ENCODE measurements at regions not wholly inside any gene's neighbourhood (a gene's known extent, or its start where the extent isn't known, plus 50 kb on each side); places are given as distances from the start of the nearest gene placed in this dataset.
A peak's percentile ranks its signal among the peaks of the same experiment; 100 is the strongest.

GRCh38 chr13:75132701-75133695, 349.0 kb downstream of the TBC1D4 start:
- no peak for FAIRE-seq
- no peak for DNase-seq (ENCODE audit: insufficient read length, low spot score)
- peak; percentile 35; the same call in 1 of the 2 replicates for TF ChIP-seq POLR2A (IDR thresholded peaks at IDR 0.05; ENCODE audit: low read depth, low read length)

GRCh38 chr13:75129331-75129730, 352.6 kb downstream of the TBC1D4 start:
- no peak for FAIRE-seq
- no peak for DNase-seq (ENCODE audit: insufficient read length, low spot score)
- no peak for TF ChIP-seq POLR2A (IDR thresholded peaks at IDR 0.05; ENCODE audit: low read depth, low read length)

GRCh38 chr13:75124415-75124814, 357.6 kb downstream of the TBC1D4 start:
- TF ChIP-seq POLR2A (IDR thresholded peaks at IDR 0.05; ENCODE audit: low read depth, low read length) = no peak
- DNase-seq (ENCODE audit: insufficient read length, low spot score) (no peak), FAIRE-seq (no peak)

GRCh38 chr13:75123428-75123827, 358.5 kb downstream of the TBC1D4 start:
- TF ChIP-seq POLR2A (IDR thresholded peaks at IDR 0.05; ENCODE audit: low read depth, low read length) = no peak
- DNase-seq (ENCODE audit: insufficient read length, low spot score) (no peak), FAIRE-seq (no peak)

GRCh38 chr13:75120085-75120484, 361.9 kb downstream of the TBC1D4 start:
- no peak for FAIRE-seq

GRCh38 chr13:75115171-75115570, 366.8 kb downstream of the TBC1D4 start:
- DNase-seq (ENCODE audit: insufficient read length, low spot score) (no peak), FAIRE-seq (no peak)
- TF ChIP-seq POLR2A (IDR thresholded peaks at IDR 0.05; ENCODE audit: low read depth, low read length) = no peak

More at GRCh38 chr13:75120085-75120484, 361.9 kb downstream of the TBC1D4 start:
- no peak for DNase-seq (ENCODE audit: insufficient read length, low spot score)
- TF ChIP-seq POLR2A (IDR thresholded peaks at IDR 0.05; ENCODE audit: low read depth, low read length) = no peak

GRCh38 chr13:75103976-75104375, 378.0 kb downstream of the TBC1D4 start:
- no peak for DNase-seq (ENCODE audit: insufficient read length, low spot score)
- TF ChIP-seq POLR2A (IDR thresholded peaks at IDR 0.05; ENCODE audit: low read depth, low read length) = no peak
- FAIRE-seq = no peak

- FAIRE-seq (peak; percentile 93), DNase-seq (ENCODE audit: insufficient read length, low spot score) (no peak)
- no peak for TF ChIP-seq POLR2A (IDR thresholded peaks at IDR 0.05; ENCODE audit: low read depth, low read length)
These were observed 379.8 kb downstream of the TBC1D4 start for GRCh38 chr13:75102001-75102716.

GRCh38 chr13:75101348-75101747, 380.6 kb downstream of the TBC1D4 start:
- DNase-seq (ENCODE audit: insufficient read length, low spot score) (no peak), FAIRE-seq (no peak)
- TF ChIP-seq POLR2A (IDR thresholded peaks at IDR 0.05; ENCODE audit: low read depth, low read length) = no peak

- TF ChIP-seq POLR2A (IDR thresholded peaks at IDR 0.05; ENCODE audit: low read depth, low read length) = no peak
These were observed 389.8 kb downstream of the TBC1D4 start for GRCh38 chr13:75092143-75092542.

GRCh38 chr13:75091718-75092117, 390.3 kb downstream of the TBC1D4 start:
- no peak for TF ChIP-seq POLR2A (IDR thresholded peaks at IDR 0.05; ENCODE audit: low read depth, low read length)
- DNase-seq (ENCODE audit: insufficient read length, low spot score) (no peak), FAIRE-seq (no peak)

More at GRCh38 chr13:75092143-75092542, 389.8 kb downstream of the TBC1D4 start:
- DNase-seq (ENCODE audit: insufficient read length, low spot score) (no peak), FAIRE-seq (no peak)

- no peak for FAIRE-seq
- no peak for DNase-seq (ENCODE audit: insufficient read length, low spot score)
- TF ChIP-seq POLR2A (IDR thresholded peaks at IDR 0.05; ENCODE audit: low read depth, low read length) = no peak
These were observed 390.9 kb downstream of the TBC1D4 start for GRCh38 chr13:75090872-75091615.

- no peak for DNase-seq (ENCODE audit: insufficient read length, low spot score)
- FAIRE-seq = no peak
- TF ChIP-seq POLR2A (IDR thresholded peaks at IDR 0.05; ENCODE audit: low read depth, low read length) = no peak
These were observed 393.1 kb downstream of the TBC1D4 start for GRCh38 chr13:75088915-75089314.

GRCh38 chr13:75079226-75079625, 402.7 kb downstream of the TBC1D4 start:
- no peak for DNase-seq (ENCODE audit: insufficient read length, low spot score)

More at GRCh38 chr13:75079226-75079625, 402.7 kb downstream of the TBC1D4 start:
- no peak for FAIRE-seq
- no peak for TF ChIP-seq POLR2A (IDR thresholded peaks at IDR 0.05; ENCODE audit: low read depth, low read length)
